ENCODE measurements at regions not wholly inside any gene's neighbourhood (a gene's known extent, or its start where the extent isn't known, plus 50 kb on each side); places are given as distances from the start of the nearest gene placed in this dataset.

- H3K9me3 ChIP-seq (replicated peaks; ENCODE audit: control insufficient read depth, insufficient read depth, low read length) = no peaks in the 10 kb centered on the region
- no peak overlapping the region for H2AFZ ChIP-seq (ENCODE audit: control insufficient read depth, low read depth, low read length)
- H3K4me3 ChIP-seq = no peak overlapping the region
- POLR2A ChIA-PET = no interaction called here
- 2% methylated on average over 3 of the region's 3 CpGs for WGBS (ENCODE audit: insufficient coverage, insufficient replicate concordance, low lambda C conversion rate, missing lambda C conversion rate)
- no peaks in the 10 kb centered on the region for H3K79me2 ChIP-seq (ENCODE audit: control insufficient read depth, insufficient read depth, low read length)
- BruUV-seq (replicated peaks) = no TSS peak
- in situ Hi-C loops (cut with MboI) = no loop called here
- intact Hi-C loops (cut with micrococcal nuclease; ENCODE audit: unreplicated experiment) = no loop called here
- SMC1A ChIA-PET (ENCODE audit: uncharacterized antibody, unreplicated experiment) = no interaction called here
- no peak overlapping the region for H3K9ac ChIP-seq (ENCODE audit: control insufficient read depth, insufficient read depth, low read length)
- RAD21 ChIA-PET (ENCODE audit: unreplicated experiment) = no interaction called here
- H3K4me2 ChIP-seq (ENCODE audit: control insufficient read depth, insufficient read depth) = no peak overlapping the region
- H3K27ac ChIP-seq (ENCODE audit: control insufficient read depth, insufficient read depth) = no peak overlapping the region
- FAIRE-seq (no peak), ATAC-seq (no peak), DNase-seq (ENCODE audit: low read depth, low spot score) (no peak)
- H3K4me1 ChIP-seq (ENCODE audit: control insufficient read depth, insufficient read depth, low read length) = no peaks in the 10 kb centered on the region
- no peaks in the 10 kb centered on the region for H4K20me1 ChIP-seq (ENCODE audit: control insufficient read depth, insufficient read depth)
- CTCF ChIA-PET = interaction anchor here (0.7 kb wide), 1 partner anchor 52 kb away, joined by 3 read pairs; no protein-coding TSS in a partner anchor
- H3K36me3 ChIP-seq (ENCODE audit: control insufficient read depth in 2 of 2, insufficient read depth in 2 of 2, low read length in 1 of 2) = no peaks in the 10 kb centered on the region
- H3K27me3 ChIP-seq (replicated peaks in 1 of 2; ENCODE audit: control insufficient read depth in 2 of 2, insufficient read depth in 2 of 2, low read length in 1 of 2) = no peaks in the 10 kb centered on the region; a peak in 2 of 4 replicates
- TF ChIP-seq RUNX3 (IDR thresholded peaks at IDR 0.05; ENCODE audit: low read length) (no peak), MTA3 (IDR thresholded peaks at IDR 0.05; ENCODE audit: borderline replicate concordance, low read length) (no peak), NRF1 (conservative IDR thresholded peaks at IDR 0.05; ENCODE audit: low read depth, low read length) (no peak), PML (IDR thresholded peaks at IDR 0.05; ENCODE audit: low read length) (no peak), GABPA (IDR thresholded peaks at IDR 0.05; ENCODE audit: low read depth) (no peak), ZSCAN29 (IDR thresholded peaks at IDR 0.05) (no peak), ZBTB33 (IDR thresholded peaks at IDR 0.05) (no peak), SREBF1 (IDR thresholded peaks at IDR 0.05; ENCODE audit: low read length) (no peak), ATF2 (IDR thresholded peaks at IDR 0.05; ENCODE audit: low read length) (no peak), RB1 (IDR thresholded peaks at IDR 0.05; ENCODE audit: borderline replicate concordance) (no peak), ZNF592 (IDR thresholded peaks at IDR 0.05) (no peak), KLF5 (IDR thresholded peaks at IDR 0.05; ENCODE audit: partially characterized antibody) (no peak), RAD21 (IDR thresholded peaks at IDR 0.05; ENCODE audit: insufficient read depth, low read depth, low read length) (no peak), SIN3A (IDR thresholded peaks at IDR 0.05; ENCODE audit: low read depth, low read length) (no peak), BMI1 (IDR thresholded peaks at IDR 0.05; ENCODE audit: borderline replicate concordance) (no peak)
- TF ChIP-seq, protein P1, sequence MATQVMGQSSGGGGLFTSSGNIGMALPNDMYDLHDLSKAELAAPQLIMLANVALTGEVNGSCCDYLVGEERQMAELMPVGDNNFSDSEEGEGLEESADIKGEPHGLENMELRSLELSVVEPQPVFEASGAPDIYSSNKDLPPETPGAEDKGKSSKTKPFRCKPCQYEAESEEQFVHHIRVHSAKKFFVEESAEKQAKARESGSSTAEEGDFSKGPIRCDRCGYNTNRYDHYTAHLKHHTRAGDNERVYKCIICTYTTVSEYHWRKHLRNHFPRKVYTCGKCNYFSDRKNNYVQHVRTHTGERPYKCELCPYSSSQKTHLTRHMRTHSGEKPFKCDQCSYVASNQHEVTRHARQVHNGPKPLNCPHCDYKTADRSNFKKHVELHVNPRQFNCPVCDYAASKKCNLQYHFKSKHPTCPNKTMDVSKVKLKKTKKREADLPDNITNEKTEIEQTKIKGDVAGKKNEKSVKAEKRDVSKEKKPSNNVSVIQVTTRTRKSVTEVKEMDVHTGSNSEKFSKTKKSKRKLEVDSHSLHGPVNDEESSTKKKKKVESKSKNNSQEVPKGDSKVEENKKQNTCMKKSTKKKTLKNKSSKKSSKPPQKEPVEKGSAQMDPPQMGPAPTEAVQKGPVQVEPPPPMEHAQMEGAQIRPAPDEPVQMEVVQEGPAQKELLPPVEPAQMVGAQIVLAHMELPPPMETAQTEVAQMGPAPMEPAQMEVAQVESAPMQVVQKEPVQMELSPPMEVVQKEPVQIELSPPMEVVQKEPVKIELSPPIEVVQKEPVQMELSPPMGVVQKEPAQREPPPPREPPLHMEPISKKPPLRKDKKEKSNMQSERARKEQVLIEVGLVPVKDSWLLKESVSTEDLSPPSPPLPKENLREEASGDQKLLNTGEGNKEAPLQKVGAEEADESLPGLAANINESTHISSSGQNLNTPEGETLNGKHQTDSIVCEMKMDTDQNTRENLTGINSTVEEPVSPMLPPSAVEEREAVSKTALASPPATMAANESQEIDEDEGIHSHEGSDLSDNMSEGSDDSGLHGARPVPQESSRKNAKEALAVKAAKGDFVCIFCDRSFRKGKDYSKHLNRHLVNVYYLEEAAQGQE (IDR thresholded peaks at IDR 0.05; ENCODE audit: low read depth, low read length) = no peak
Observed at GRCh38 chr14:66011855-66012254, 474.3 kb upstream of the CCDC196 start.

Measured in GM12878 (cell line).